ENCODE measurements at regions not wholly inside any gene's neighbourhood (a gene's known extent, or its start where the extent isn't known, plus 50 kb on each side); places are given as distances from the start of the nearest gene placed in this dataset.

DNA sequence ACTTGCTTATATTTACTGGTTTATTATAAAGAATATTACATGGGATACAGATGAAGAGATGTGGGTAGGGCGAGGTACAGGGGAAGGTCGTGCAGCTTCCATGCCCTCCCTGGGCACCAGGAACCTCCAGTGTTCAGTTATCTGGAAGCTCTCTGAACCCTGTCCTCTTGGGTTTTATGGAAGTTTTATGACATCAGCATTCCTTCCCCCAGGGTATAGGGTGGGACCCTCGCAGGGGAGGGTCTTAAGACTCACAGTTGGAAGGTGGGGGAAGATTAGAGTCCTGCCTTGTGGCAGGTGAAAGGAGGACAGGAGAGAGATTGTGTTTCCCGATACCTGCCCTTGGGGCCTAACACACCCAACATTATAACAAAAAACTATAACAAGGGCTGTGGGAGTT, 71.8 kb upstream of the NPAS1 start:
- Mint-ChIP-seq H3K36me3 (ENCODE audit: low read depth, unreplicated experiment) (peaks cover 32% of the 10 kb centered on the region), H3K4me3 (ENCODE audit: unreplicated experiment) (no peak overlapping the region), H3K27ac (ENCODE audit: unreplicated experiment) (no peak overlapping the region), H3K9me3 (ENCODE audit: unreplicated experiment) (no peaks in the 10 kb centered on the region), H3K4me1 (ENCODE audit: unreplicated experiment) (peaks cover 19% of the 10 kb centered on the region), H3K27me3 (ENCODE audit: unreplicated experiment) (peaks cover 1% of the 10 kb centered on the region)
- DNase-seq (ENCODE audit: low spot score): no peak
- TF ChIP-seq, protein P1, sequence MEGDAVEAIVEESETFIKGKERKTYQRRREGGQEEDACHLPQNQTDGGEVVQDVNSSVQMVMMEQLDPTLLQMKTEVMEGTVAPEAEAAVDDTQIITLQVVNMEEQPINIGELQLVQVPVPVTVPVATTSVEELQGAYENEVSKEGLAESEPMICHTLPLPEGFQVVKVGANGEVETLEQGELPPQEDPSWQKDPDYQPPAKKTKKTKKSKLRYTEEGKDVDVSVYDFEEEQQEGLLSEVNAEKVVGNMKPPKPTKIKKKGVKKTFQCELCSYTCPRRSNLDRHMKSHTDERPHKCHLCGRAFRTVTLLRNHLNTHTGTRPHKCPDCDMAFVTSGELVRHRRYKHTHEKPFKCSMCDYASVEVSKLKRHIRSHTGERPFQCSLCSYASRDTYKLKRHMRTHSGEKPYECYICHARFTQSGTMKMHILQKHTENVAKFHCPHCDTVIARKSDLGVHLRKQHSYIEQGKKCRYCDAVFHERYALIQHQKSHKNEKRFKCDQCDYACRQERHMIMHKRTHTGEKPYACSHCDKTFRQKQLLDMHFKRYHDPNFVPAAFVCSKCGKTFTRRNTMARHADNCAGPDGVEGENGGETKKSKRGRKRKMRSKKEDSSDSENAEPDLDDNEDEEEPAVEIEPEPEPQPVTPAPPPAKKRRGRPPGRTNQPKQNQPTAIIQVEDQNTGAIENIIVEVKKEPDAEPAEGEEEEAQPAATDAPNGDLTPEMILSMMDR (IDR thresholded peaks at IDR 0.05; ENCODE audit: unreplicated experiment): no peak

DNA sequence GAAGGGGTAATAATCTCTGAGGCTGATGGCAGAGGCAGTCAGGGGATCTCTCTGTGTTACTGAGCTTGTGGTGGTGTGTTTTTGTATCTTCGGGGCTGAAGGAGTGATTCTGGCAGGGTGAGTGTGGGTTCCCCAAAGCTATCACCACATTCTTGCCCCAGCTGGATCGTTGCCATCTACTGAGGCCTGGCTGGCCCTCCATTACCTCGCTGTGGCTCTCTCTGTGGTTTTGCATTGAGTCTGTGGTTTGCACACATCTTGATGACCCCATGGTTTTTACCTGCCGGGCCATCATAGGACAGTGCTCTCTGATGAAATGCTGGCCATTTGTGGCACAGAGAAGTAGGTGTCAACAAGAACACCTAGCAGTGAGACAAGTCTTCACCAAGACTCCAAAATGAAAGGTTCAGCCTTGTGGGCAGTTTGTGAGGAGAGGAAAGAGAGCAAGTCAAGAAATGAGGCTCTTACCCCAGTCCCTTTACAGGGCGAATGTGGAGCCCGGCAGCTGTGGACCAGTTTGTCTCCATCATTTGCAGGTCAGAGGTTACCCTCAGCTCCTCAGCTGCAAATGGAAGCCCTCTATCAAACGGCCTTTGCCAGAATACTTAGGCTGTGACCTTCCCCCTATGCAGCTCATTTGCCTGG, 69.0 kb upstream of the NPAS1 start:
- no peak for DNase-seq (ENCODE audit: low spot score)
- TF ChIP-seq, protein P1 (IDR thresholded peaks at IDR 0.05; ENCODE audit: unreplicated experiment): no peak
- Mint-ChIP-seq H3K27ac (ENCODE audit: unreplicated experiment) (no peak overlapping the region), H3K4me3 (ENCODE audit: unreplicated experiment) (no peak overlapping the region), H3K27me3 (ENCODE audit: unreplicated experiment) (no peaks in the 10 kb centered on the region), H3K4me1 (ENCODE audit: unreplicated experiment) (peaks cover 28% of the 10 kb centered on the region), H3K36me3 (ENCODE audit: low read depth, unreplicated experiment) (peaks cover 41% of the 10 kb centered on the region), H3K9me3 (ENCODE audit: unreplicated experiment) (no peaks in the 10 kb centered on the region)

DNA sequence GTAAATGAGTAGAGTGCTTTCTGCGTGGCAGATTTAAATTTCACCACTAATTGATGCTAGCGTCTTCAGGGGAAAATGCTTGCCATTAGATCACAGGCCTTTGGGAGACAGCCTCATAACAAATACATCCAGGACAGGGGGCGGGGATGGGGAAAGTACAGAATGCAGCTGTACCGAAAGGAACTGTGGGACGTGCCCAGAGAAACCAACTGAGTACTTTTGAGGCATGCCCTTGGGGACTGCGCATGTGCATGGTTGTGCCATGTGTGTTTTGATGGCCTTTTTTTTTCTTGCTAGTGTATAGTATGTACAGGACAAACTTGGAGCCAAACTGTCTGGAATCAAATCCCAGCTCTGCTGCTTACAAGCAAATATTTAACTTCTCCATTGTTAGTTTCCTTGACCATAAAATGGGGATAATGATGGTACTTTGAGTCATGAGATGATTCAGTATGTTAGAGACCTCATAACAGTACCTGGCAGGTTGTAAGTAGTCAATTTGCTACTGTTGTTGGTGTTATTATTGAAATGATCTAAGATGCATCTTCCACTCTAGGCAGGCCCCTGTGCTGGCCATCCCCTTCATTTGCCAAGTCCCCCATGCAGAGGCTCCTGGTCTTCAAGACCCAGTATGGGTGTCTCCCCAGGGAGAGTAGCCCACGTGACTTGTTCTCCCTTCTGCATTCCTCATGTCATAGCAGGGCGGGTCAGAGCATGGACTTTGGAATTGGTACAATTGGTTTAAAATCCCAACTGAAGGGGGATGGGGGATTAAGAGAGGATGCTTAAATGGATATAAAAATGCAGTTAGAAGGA, 68.3 kb upstream of the NPAS1 start:
- Mint-ChIP-seq H3K9me3 (ENCODE audit: unreplicated experiment) (no peaks in the 10 kb centered on the region), H3K27ac (ENCODE audit: unreplicated experiment) (no peak overlapping the region), H3K27me3 (ENCODE audit: unreplicated experiment) (peaks cover under 1% of the 10 kb centered on the region), H3K36me3 (ENCODE audit: low read depth, unreplicated experiment) (peaks cover 41% of the 10 kb centered on the region), H3K4me3 (ENCODE audit: unreplicated experiment) (no peak overlapping the region), H3K4me1 (ENCODE audit: unreplicated experiment) (peaks cover 31% of the 10 kb centered on the region)
- DNase-seq (ENCODE audit: low spot score): no peak
- TF ChIP-seq, protein P1 (IDR thresholded peaks at IDR 0.05; ENCODE audit: unreplicated experiment): no peak

DNA sequence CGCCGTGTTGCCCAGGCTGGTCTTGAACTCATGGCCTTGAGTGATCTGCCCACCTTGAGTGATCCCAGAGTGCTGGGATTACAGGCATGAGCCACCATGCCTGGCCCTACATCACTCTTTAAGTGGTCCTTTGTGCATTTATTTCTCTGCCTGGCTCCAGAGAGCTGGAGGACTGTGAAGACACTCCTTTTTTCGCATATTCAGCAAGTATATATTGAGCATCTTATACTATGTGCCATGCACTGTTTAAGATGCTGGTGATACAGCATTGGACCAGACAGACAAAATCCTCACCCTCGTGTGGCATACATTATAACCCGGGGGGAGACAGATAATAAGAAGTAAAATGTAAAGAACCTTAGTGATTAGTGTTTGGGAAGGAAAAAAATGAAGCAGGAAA, 66.8 kb upstream of the NPAS1 start:
- H3K4me1 Mint-ChIP-seq (ENCODE audit: unreplicated experiment): peaks cover 35% of the 10 kb centered on the region
- no peak for DNase-seq (ENCODE audit: low spot score)
- no peaks in the 10 kb centered on the region for H3K9me3 Mint-ChIP-seq (ENCODE audit: unreplicated experiment)
- TF ChIP-seq, protein P1 (IDR thresholded peaks at IDR 0.05; ENCODE audit: unreplicated experiment): no peak
- H3K27ac Mint-ChIP-seq (ENCODE audit: unreplicated experiment): peak overlapping the region; percentile 34
- peaks cover 37% of the 10 kb centered on the region for H3K36me3 Mint-ChIP-seq (ENCODE audit: low read depth, unreplicated experiment)
- H3K4me3 Mint-ChIP-seq (ENCODE audit: unreplicated experiment): peak overlapping the region; percentile 4
- peaks cover 5% of the 10 kb centered on the region for H3K27me3 Mint-ChIP-seq (ENCODE audit: unreplicated experiment)

DNA sequence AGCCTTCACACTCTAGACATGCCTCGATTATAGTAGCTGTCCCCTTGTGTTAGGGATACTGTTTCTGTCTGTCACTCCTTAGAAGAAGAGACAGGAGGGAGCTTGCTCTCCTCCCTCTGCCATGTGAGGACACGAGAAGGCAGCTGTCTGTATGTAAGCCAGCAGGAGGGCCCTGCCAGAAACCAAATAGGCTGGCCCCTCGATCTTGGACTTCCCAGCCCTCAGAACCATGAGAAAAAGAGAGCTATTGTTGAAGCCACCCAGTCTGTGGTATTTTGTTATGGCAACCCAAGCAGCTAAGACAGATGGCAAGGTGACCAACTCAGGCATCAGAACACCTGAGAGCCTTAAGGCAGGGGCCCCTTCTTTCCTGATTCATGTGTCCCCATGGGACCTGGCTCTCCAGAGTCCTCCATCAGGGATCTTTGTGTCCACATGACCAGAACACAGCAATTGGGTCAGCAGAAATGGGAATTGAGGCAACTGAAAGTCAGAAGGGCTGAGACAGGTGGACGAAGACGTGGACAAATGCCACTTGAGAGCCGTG, 65.6 kb upstream of the NPAS1 start:
- peaks cover 41% of the 10 kb centered on the region for H3K4me1 Mint-ChIP-seq (ENCODE audit: unreplicated experiment)
- H3K27me3 Mint-ChIP-seq (ENCODE audit: unreplicated experiment): peaks cover 5% of the 10 kb centered on the region
- peak overlapping the region; percentile 34 for H3K4me3 Mint-ChIP-seq (ENCODE audit: unreplicated experiment)
- DNase-seq (ENCODE audit: low spot score): no peak
- TF ChIP-seq, protein P1 (IDR thresholded peaks at IDR 0.05; ENCODE audit: unreplicated experiment): no peak
- peak overlapping the region; percentile 32 for H3K27ac Mint-ChIP-seq (ENCODE audit: unreplicated experiment)
- peaks cover 32% of the 10 kb centered on the region for H3K36me3 Mint-ChIP-seq (ENCODE audit: low read depth, unreplicated experiment)
- H3K9me3 Mint-ChIP-seq (ENCODE audit: unreplicated experiment): no peaks in the 10 kb centered on the region

All from endothelial cell (in vitro differentiated cells).